ENCODE measurements at regions not wholly inside any gene's neighbourhood (a gene's known extent, or its start where the extent isn't known, plus 50 kb on each side); places are given as distances from the start of the nearest gene placed in this dataset.

DNA sequence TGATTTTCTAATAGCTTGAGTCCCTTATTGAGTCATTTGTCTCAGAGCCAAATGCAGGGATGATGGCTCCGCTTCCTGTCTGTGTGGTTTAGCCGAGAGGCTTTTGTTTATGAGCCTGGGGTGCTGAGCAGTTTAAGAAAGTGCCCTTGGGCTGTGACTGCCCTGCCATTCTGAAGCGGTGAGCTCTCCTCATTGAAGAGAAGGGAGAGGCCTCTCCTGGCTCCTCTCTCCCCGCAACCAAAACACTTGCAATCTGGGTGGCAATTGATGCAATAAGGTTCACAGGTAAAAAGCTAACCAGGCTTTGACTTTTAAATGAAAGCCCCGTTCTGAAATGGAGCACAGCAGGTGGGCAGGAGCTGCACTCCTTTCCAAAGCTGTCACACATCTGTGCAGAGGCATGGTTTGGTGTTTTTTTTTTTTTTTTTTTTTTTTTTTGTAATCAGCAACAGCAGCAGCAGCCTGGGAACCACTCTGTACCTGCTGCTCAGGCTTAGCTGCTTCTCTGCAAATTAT, 403.7 kb downstream of the SIPA1L2 start:
- TF ChIP-seq CTCF (IDR thresholded peaks at IDR 0.05; ENCODE audit: low read length), result no peak
- TF ChIP-seq EZH2phosphoT487 (IDR thresholded peaks at IDR 0.05; ENCODE audit: low read length), result no peak
